ENCODE measurements at regions not wholly inside any gene's neighbourhood (a gene's known extent, or its start where the extent isn't known, plus 50 kb on each side); places are given as distances from the start of the nearest gene placed in this dataset.
A peak's percentile ranks its signal among the peaks of the same experiment; 100 is the strongest.
"Not testable (repeated sequence)": the region's sequence is repeated elsewhere in the genome, so short reads cannot be mapped to it uniquely, and the experiment has no call there.

GRCh38 chr5:91938441-91938840 is 555.3 kb upstream of the ARRDC3 start:
- no peak for DNase-seq (ENCODE audit: low read depth, low spot score)

- DNase-seq (ENCODE audit: low read depth, low spot score), result no peak
These were observed 554.0 kb upstream of the ARRDC3 start for GRCh38 chr5:91937121-91937520.

DNA sequence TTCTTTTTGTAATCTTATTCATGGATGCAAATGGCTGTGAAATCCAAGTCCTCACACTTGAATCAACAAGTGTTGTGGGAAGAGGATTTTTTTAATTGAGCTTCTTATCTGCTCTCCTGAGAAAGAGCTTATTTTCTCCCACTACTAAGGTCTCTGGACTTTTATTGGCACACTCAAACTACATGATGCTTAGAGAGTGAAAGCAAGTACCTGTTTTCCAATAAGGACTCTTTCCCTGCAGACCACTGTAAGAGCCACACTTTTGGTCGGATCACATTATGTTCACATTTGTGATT is 546.4 kb upstream of the ARRDC3 start:
- DNase-seq (ENCODE audit: low read depth, low spot score), result no peak

DNA sequence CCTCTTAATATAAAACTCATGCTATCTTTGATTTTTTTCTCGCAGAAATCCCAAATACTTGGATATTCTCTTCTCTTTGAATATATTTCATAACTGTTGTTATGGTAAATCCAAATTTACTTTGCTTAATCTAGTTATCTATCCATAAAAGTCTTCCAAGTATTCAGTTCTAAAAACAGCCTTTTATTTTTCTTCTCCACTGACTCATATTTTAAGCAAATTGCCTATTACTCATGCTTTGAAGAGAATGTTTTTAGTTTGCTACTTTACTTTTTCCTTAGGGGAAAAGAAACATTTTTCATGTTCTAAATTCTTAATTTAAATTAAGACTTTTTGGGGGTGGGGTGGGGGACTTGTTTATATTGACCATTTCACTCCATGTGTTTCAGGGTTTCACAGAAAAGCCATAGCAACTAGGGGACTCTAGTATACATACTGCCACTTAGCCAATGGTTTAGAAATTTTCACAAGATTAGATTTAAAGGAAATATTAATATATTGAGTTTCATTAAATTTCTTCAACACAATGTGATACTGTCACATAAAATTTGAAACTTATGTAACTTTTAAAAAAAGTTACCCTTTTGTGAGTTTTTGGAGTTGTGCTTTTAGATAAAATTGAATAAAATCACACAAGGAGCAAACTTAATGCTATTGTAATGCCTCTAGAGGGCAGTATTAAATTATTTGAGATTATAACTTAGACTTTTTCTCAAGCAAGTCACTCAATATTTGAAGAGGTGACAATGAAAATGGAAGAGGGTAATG is 545.8 kb upstream of the ARRDC3 start:
- no peak for DNase-seq (ENCODE audit: low read depth, low spot score)

DNA sequence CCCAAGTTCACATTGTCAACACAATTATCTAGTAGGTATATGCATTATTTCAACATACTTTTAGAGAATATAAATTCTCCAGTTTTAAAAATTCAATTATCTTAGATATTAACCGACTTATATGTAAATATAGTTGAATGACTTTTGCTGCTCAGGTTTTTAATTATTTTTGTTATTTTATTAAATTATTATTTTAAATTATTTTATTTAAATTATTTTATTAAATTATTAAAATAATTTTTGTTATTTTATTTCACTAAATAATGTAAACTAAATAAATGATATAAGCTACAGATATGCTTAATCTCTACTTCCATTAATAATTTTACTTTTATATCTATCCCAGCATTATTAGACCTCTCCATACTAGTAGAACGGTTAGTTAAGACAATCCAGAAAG is 544.3 kb upstream of the ARRDC3 start:
- DNase-seq (ENCODE audit: low read depth, low spot score), result no peak

GRCh38 chr5:91925249-91925648 is 542.1 kb upstream of the ARRDC3 start:
- no peak for DNase-seq (ENCODE audit: low read depth, low spot score)

- not testable (repeated sequence) for DNase-seq (ENCODE audit: low read depth, low spot score)
These were observed 534.1 kb upstream of the ARRDC3 start for GRCh38 chr5:91917037-91917814.

DNA sequence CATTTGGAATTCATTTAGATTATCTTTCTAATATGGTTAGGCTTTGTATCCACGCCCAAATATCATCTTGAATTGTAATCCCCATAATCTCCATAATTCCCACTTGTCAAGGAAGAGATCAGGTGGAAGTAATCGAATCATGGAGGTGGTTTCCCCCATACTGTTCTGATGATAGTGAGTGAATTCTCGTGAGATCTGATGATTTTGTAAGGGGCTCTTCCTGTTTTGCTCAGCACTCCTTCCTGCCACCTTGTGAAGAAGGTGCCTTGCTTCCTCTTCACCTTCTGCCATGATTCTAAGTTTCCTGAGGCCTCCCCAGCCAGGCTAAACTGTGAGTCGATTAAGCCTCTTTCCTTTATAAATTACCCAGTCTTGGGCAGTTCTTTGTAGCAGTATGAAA is 527.5 kb upstream of the ARRDC3 start:
- no peak for DNase-seq (ENCODE audit: low read depth, low spot score)

- no peak for DNase-seq (ENCODE audit: low read depth, low spot score)
These were observed 527.1 kb upstream of the ARRDC3 start for GRCh38 chr5:91910247-91910646.

DNA sequence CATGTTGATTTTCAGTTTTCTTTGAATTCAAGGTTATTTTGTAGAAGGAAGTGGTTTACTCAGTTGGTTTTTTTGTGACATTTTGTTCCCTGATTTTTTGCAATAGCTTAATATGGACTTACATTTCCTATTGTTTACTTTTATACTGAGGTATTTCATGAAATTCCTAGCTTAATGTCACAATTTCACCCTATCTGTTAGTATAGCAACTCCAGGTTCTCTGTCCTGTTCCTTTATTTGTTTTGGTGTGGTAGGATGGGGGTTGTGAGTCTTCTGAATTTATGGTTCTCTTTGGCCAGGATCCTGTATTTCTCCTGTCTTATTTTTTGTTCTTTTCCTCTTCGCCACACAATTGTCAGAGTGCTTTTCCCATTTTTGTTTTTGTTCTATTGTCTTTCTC is 523.4 kb upstream of the ARRDC3 start:
- no peak for DNase-seq (ENCODE audit: low read depth, low spot score)

- no peak for DNase-seq (ENCODE audit: low read depth, low spot score)
These were observed 522.9 kb upstream of the ARRDC3 start for GRCh38 chr5:91906027-91906426.

- DNase-seq (ENCODE audit: low read depth, low spot score), result no peak
These were observed 515.8 kb upstream of the ARRDC3 start for GRCh38 chr5:91898898-91899297.

- DNase-seq (ENCODE audit: low read depth, low spot score), result no peak
These were observed 514.9 kb upstream of the ARRDC3 start for GRCh38 chr5:91898019-91898418.

DNA sequence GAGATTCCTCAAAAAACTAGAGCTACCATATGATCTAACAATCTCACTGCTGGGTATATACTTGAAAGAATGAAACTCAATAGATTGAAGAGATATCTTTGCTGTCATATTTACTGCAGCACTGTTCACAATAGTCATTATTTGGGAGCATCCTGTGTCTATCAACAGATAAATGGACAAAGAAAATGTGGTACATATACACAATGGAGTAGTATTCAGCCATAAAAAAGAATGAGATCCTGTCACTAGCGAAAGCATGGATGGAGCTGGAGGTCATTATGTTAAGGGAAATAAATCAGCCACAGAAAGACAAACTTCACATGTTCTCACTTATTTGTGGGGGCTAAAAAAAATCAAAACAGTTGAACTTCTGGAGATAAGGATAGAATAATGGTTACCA is 505.7 kb upstream of the ARRDC3 start:
- DNase-seq (ENCODE audit: low read depth, low spot score), result no peak

GRCh38 chr5:91885291-91886265 is 502.5 kb upstream of the ARRDC3 start:
- no peak for DNase-seq (ENCODE audit: low read depth, low spot score)

- no peak for DNase-seq (ENCODE audit: low read depth, low spot score)
These were observed 500.9 kb upstream of the ARRDC3 start for GRCh38 chr5:91884036-91884435.

GRCh38 chr5:91875196-91875779 is 492.2 kb upstream of the ARRDC3 start:
- peak; percentile 14 for DNase-seq (ENCODE audit: low read depth, low spot score)

GRCh38 chr5:91867799-91868198 is 484.7 kb upstream of the ARRDC3 start:
- DNase-seq (ENCODE audit: low read depth, low spot score), result no peak

GRCh38 chr5:91865915-91866314 is 482.8 kb upstream of the ARRDC3 start:
- no peak for DNase-seq (ENCODE audit: low read depth, low spot score)

DNA sequence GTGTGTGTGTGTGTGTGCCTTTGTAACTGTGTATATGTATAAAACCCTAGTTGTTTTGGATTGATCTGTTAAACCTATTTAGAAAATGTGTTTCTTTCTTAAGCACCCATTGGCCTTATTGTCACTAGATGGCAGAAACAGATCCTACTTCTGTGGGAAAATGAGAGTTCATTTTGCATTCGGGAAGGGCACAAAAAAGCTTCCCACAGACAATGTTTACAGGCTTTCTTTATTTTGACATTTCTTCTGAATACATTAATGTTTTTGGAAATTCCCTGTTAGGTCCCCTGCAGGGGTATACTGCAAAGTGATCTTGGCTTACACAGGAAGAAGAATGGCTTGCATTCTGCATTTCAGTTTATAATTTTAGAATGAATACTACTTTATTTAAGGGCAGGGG is 481.8 kb upstream of the ARRDC3 start:
- DNase-seq (ENCODE audit: low read depth, low spot score), result no peak

- DNase-seq (ENCODE audit: low read depth, low spot score), result no peak
These were observed 468.6 kb upstream of the ARRDC3 start for GRCh38 chr5:91851670-91852069.

DNA sequence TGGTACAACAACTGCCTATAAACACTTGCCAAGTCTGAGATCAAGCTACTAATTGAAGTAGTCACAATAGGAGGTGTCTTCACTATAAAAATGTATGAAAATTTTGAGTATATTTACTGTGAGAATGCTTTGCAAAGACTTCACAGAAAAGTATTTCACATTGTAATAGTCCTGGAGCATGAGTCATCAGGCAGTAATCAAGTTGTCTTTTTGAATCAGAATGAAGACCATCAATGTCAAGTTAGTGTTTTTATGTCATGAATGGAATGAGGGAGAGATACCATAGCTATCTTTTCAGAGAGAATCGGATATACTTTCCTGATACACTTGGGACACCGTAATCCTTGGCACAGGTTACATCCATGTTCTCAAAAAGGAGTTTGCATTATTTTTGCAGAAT is 466.9 kb upstream of the ARRDC3 start:
- DNase-seq (ENCODE audit: low read depth, low spot score), result no peak

All from ELF-1 (cell line).